Skin epidermis (tissue), 12 donors: ENCODE measurements at regions not wholly inside any gene's neighbourhood (a gene's known extent, or its start where the extent isn't known, plus 50 kb on each side); places are given as distances from the start of the nearest gene placed in this dataset.

ENCODE experiments used
- H3K27ac ChIP-seq, 21 experiments: fragments of 200-600 bp; sonication (generic) in 11 of 21; one replicate each; pipeline ENCODE4 v1.5.0; 2020; ENCODE audit warnings: mild to moderate bottlenecking in 3 of 21, inconsistent platforms in 2 of 21, moderate library complexity in 2 of 21
- H3K4me3 ChIP-seq, 7 experiments: fragments of 200-600 bp; sonication (generic) in 2 of 7; one replicate each; pipeline ENCODE4 v1.5.0; 2020; ENCODE audit warnings: inconsistent platforms in 2 of 7, mild to moderate bottlenecking in 2 of 7, moderate library complexity in 1 of 7

DNA sequence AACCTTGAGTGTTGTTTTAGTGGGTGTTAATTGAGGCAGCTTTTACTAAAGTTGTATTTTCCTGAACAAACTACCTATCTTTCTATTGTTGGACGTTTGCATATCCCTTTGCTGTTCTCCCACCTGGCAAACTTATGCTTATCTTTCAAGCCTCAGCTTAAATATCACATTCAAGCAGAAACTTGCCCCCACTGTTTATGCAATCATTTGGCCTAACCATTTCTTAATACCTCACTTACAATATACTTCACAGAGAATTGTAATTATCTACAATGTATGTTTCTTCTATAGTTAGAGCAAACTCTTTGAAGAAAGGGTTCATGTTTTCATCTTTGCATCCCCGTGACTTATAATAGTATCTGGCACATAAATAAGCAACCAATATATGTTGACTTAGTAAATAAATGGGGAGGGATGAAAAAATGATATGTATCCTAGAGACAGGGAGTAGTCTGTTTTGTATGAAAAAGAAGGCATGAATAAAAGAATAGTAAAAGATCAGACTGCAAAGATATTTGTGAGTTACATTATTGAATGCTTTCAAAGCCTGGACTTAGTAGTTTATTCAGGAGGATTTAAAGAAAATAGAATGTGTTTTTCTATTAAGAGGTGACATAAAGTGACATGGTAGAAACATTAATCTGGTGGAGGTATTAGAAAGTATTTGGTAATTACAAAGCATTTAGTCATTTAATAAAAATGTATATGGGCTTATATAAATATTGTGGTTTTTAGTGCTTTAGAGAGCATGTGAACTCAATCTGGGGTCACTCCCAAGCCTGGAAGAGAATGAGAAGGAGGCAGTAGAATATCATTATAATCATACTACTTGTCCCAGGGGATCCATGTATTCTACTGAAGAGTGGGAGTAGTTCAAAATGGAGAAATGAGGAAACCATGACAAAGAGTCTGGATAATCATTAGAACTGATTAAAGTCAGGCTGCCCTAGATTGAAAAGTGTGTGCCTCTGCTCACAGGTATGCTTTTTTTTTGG is 60.0 kb upstream of the DCBLD2 start:
- Histone ChIP-seq H3K4me3 (no peak overlapping the region), H3K27ac (peak overlapping the region in 1 of 21 experiments; percentile 2)

DNA sequence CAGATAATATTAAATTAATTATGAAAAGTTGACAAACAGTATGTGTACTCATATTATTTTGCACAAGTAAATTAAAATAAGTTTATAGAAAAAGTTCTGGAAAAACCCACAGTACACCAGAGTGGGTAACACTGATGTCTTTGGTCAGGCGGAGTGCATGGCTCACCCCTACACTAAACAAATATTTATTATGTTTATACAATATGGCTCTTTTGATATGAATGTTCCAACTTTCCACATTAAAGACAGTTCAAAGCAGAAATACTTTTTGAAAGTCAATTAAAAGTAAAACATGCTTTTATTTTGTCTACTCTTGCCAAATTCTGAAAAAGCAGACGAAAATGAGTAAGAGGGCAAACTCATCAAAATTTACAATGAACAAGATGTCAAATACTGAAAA is 56.2 kb upstream of the DCBLD2 start:
- H3K4me3 ChIP-seq: no peak overlapping the region
- no peak overlapping the region for H3K27ac ChIP-seq

DNA sequence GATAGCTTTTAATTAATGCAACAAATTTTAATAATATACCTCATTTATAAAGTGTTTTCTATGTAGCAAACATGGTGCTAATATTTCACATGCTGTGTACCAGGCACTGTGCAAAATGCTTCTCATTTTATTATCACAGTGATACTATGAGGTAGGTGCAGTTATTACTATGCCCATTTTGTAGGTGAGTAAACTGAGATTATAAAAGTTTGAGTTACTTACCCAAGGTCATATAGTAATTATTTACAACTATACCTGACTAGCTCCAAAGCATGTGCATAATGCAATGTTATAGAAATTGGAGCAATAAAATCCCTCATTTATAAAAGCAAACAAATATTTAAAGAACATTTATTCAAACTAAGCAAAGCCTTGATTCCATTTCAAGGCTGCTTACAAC is 54.5 kb upstream of the DCBLD2 start:
- H3K4me3 ChIP-seq: no peak overlapping the region
- no peak overlapping the region for H3K27ac ChIP-seq

DNA sequence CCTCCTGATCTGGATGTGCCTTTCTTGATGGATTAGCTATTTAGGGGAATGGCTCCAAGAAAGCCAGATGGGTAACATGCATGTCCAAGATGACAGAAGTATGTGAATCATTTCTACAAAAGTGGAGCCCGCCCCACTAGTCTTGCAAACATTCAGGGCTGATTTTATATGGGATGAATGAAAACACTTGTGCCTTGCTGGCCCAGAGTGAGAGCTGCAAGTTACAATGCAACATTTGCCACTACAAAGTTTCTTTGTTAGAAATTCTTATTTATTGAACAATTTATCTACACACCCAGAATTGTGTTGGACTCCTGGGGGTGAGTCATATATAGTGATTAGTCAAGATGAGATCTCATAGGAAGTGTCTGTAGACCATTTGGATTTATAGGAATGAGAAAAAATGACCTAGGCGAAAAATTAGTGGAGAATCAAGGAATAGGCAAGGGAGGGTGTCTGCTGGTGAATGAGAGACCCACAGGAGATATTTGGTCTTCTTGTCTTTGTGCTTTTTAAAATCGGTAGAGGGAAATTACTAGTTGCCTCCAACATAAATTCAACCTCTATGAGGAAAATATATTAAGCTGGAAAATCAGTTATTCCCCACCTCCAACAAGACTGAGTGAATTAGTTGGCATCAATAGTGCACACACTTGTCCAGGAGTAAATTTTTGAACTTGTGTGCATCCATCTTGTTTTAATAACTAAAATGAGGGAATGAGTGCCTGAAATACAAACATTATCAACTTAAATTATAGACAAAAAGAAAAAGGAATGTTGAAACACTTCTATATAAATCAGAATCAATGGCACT is 53.5 kb upstream of the DCBLD2 start:
- Histone ChIP-seq H3K4me3 (no peak overlapping the region), H3K27ac (no peak overlapping the region)

DNA sequence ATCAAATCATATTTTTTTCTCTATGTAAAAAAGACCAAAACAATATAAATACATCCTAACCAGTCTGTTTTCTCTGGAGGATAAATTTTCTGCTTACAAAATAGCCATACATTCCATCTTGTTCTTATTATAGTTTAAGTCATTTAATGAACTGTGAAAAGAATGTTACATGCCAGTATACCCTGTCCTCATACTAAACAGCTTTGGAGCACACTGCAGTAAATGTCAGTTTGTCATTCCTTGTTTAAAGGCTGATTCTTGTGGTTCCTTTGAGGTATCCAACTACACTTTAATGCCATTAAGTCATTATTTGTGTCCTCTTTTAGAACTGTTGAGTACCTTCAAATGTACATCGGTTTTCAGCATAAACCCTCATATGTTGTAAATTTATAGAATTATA is 52.7 kb upstream of the DCBLD2 start:
- Histone ChIP-seq H3K27ac (no peak overlapping the region), H3K4me3 (no peak overlapping the region)

DNA sequence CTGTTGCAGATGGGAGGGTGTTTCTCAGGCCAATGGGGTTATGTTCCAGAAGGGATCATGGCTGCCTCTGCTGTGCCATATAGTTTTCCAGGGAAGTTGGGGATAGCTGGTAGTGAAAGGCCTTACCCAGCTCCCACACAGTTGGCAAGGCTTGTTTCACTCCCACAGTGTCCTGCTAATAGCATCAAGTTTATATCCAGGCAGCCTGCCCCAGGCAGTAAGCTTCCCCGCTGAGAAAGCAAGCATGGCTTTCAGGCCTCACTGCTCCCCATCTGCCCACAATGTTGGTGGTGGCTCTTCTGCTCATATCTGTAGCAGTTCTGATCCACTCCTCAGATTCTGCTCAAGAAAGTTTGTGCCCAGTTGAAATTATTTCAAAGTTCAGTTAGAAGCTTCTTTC is 50.9 kb upstream of the DCBLD2 start:
- H3K27ac ChIP-seq: no peak overlapping the region
- no peak overlapping the region for H3K4me3 ChIP-seq
